Effector memory CD4-positive, alpha-beta T cell (primary cell): ENCODE measurements at regions not wholly inside any gene's neighbourhood (a gene's known extent, or its start where the extent isn't known, plus 50 kb on each side); places are given as distances from the start of the nearest gene placed in this dataset.
A peak's percentile ranks its signal among the peaks of the same experiment; 100 is the strongest.

Source experiments
- DNase-seq, 3 donors: peaks; one replicate each; pipeline ENCODE4 v3.0.0-alpha.2; 2020
- H3K27ac ChIP-seq: 2 replicates; pipeline ENCODE4 v1.7.0; 2013; ENCODE audit warnings: mild to moderate bottlenecking, low read length, moderate library complexity; ENCODE audit not compliant: insufficient read depth, poor library complexity, severe bottlenecking
- H3K27me3 ChIP-seq: replicated peaks from 2 replicates; pipeline ENCODE4 v1.7.0; 2013; ENCODE audit warnings: mild to moderate bottlenecking, low read length; ENCODE audit not compliant: insufficient read depth, control insufficient read depth, poor library complexity, severe bottlenecking
- H3K36me3 ChIP-seq: 2 replicates; pipeline ENCODE4 v1.7.0; 2013; ENCODE audit warnings: mild to moderate bottlenecking, low read length, moderate library complexity; ENCODE audit not compliant: control insufficient read depth, insufficient read depth
- H3K4me1 ChIP-seq: 2 replicates; pipeline ENCODE4 v1.7.0; 2013; ENCODE audit warnings: low read length, mild to moderate bottlenecking; ENCODE audit not compliant: control insufficient read depth, insufficient read depth, poor library complexity, severe bottlenecking
- H3K4me3 ChIP-seq: 2 replicates; pipeline ENCODE4 v1.7.0; 2013; ENCODE audit warnings: low read length, low read depth, mild to moderate bottlenecking; ENCODE audit not compliant: insufficient read depth, poor library complexity, severe bottlenecking
- H3K9me3 ChIP-seq: 2 replicates; pipeline ENCODE4 v1.7.0; 2013; ENCODE audit warnings: mild to moderate bottlenecking, low read length, moderate library complexity; ENCODE audit not compliant: control insufficient read depth

DNA sequence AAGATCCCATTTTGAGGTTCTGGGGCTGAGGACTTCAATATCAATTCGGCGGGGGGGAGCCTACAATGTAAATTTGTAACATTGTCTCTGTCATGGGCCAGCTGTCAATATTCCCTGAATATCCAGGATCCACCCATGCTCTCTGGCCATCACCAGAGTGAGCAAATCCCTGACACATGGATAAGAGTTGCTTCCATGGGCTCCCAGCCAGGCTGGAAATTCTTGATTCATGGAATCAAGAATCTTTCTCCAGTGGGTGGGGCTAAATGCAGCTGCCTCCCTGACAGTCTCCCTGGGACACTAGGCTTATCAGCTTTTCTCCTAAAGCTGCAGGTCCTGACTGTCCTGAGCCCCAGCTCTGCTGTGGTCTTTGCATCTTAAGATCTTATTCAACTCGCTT lies 86.9 kb upstream of the IGLL5 start:
- Histone ChIP-seq H3K4me1 (peaks cover 4% of the 10 kb centered on the region), H3K27me3 (no peaks in the 10 kb centered on the region), H3K9me3 (no peaks in the 10 kb centered on the region), H3K36me3 (no peaks in the 10 kb centered on the region), H3K27ac (no peak overlapping the region), H3K4me3 (no peak overlapping the region)
- no peak for DNase-seq

- H3K4me3 ChIP-seq, result no peak overlapping the region
- DNase-seq, result peak in 1 of 3 donors; percentile 13
- H3K27ac ChIP-seq, result no peak overlapping the region
- no peaks in the 10 kb centered on the region for H3K27me3 ChIP-seq
- no peaks in the 10 kb centered on the region for H3K9me3 ChIP-seq
- peaks cover 4% of the 10 kb centered on the region for H3K4me1 ChIP-seq
- H3K36me3 ChIP-seq, result no peaks in the 10 kb centered on the region
Measured at GRCh38 chr22:22802339-22802970, 85.2 kb upstream of the IGLL5 start.

- H3K27me3 ChIP-seq, result no peaks in the 10 kb centered on the region
- no peaks in the 10 kb centered on the region for H3K36me3 ChIP-seq
- no peak overlapping the region for H3K4me3 ChIP-seq
- DNase-seq, result no peak
- H3K27ac ChIP-seq, result no peak overlapping the region
- peaks cover 3% of the 10 kb centered on the region for H3K4me1 ChIP-seq
- H3K9me3 ChIP-seq, result no peaks in the 10 kb centered on the region
Measured at GRCh38 chr22:22803285-22803853, 84.2 kb upstream of the IGLL5 start.

GRCh38 chr22:22810018-22810427 lies 77.6 kb upstream of the IGLL5 start:
- no peak overlapping the region for H3K27ac ChIP-seq
- no peaks in the 10 kb centered on the region for H3K27me3 ChIP-seq
- peaks cover 12% of the 10 kb centered on the region for H3K4me1 ChIP-seq
- H3K4me3 ChIP-seq, result no peak overlapping the region
- peak; percentile 51 to 73 (median 65) for DNase-seq
- no peaks in the 10 kb centered on the region for H3K36me3 ChIP-seq
- no peaks in the 10 kb centered on the region for H3K9me3 ChIP-seq

- Histone ChIP-seq H3K27me3 (no peaks in the 10 kb centered on the region), H3K36me3 (no peaks in the 10 kb centered on the region)
- no peak for DNase-seq
Measured at GRCh38 chr22:22810471-22810870, 77.1 kb upstream of the IGLL5 start.

GRCh38 chr22:22811016-22812009 lies 76.3 kb upstream of the IGLL5 start:
- Histone ChIP-seq H3K9me3 (no peaks in the 10 kb centered on the region), H3K4me3 (no peak overlapping the region), H3K4me1 (peaks cover 25% of the 10 kb centered on the region), H3K27me3 (no peaks in the 10 kb centered on the region), H3K27ac (no peak overlapping the region), H3K36me3 (no peaks in the 10 kb centered on the region)
- DNase-seq, result no peak

More at GRCh38 chr22:22810471-22810870, 77.1 kb upstream of the IGLL5 start:
- Histone ChIP-seq H3K4me3 (no peak overlapping the region), H3K27ac (no peak overlapping the region), H3K4me1 (peaks cover 17% of the 10 kb centered on the region), H3K9me3 (no peaks in the 10 kb centered on the region)

- DNase-seq, result no peak
- H3K27ac ChIP-seq, result no peak overlapping the region
- no peaks in the 10 kb centered on the region for H3K36me3 ChIP-seq
- no peaks in the 10 kb centered on the region for H3K27me3 ChIP-seq
- no peaks in the 10 kb centered on the region for H3K9me3 ChIP-seq
- H3K4me1 ChIP-seq, result peaks cover 33% of the 10 kb centered on the region
- H3K4me3 ChIP-seq, result no peak overlapping the region
Measured at GRCh38 chr22:22812031-22812905, 75.3 kb upstream of the IGLL5 start.

- no peaks in the 10 kb centered on the region for H3K27me3 ChIP-seq
- no peak for DNase-seq
- H3K36me3 ChIP-seq, result no peaks in the 10 kb centered on the region
- H3K4me3 ChIP-seq, result no peak overlapping the region
- no peak overlapping the region for H3K27ac ChIP-seq
- H3K4me1 ChIP-seq, result peaks cover 44% of the 10 kb centered on the region
- H3K9me3 ChIP-seq, result no peaks in the 10 kb centered on the region
Measured at GRCh38 chr22:22813126-22814075, 74.2 kb upstream of the IGLL5 start.
